Coronary artery (tissue), 2 donors: ENCODE measurements at regions not wholly inside any gene's neighbourhood (a gene's known extent, or its start where the extent isn't known, plus 50 kb on each side); places are given as distances from the start of the nearest gene placed in this dataset.

Experiments
- DNase-seq: peaks from one replicate; pipeline ENCODE4 v3.0.0-alpha.2; 2017; ENCODE audit warnings: low spot score
- H3K27ac ChIP-seq, 2 donors: fragments of 200-600 bp; sonication (generic); one replicate each; pipeline ENCODE4 v1.5.1; 2016 to 2019
- H3K4me3 ChIP-seq: fragments of 200-600 bp; sonication (generic); 2 replicates; pipeline ENCODE4 v1.5.1; 2016; ENCODE audit warnings: mild to moderate bottlenecking, moderate library complexity
- TF ChIP-seq, protein P1 (sequence below): fragments of 200-600 bp; sonication (generic); IDR thresholded peaks from one replicate; pipeline ENCODE4 v1.5.1; 2019; ENCODE audit warnings: antibody characterized with exemption

DNA sequence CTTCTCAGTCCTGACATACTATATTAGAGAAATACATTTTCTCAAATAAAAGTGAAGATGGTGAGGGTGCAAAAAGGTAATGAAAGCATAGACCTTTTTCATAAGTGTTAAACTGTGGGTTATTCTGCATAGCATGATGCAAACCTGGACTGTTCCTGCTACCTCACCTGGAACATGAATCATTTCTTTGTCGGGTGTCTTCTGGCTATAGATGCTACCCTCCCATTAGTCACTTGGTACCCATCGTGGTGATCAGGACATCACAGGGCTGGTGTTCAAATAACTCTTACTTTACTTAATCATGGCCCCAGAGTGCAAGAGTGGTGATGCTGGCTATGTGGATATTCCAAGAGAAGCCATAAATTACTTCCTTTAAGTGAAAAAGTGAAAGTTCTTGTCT is 264.7 kb upstream of the AGA start:
- Histone ChIP-seq H3K27ac (no peak overlapping the region), H3K4me3 (no peak overlapping the region)
- no peak for DNase-seq
- TF ChIP-seq, protein P1, sequence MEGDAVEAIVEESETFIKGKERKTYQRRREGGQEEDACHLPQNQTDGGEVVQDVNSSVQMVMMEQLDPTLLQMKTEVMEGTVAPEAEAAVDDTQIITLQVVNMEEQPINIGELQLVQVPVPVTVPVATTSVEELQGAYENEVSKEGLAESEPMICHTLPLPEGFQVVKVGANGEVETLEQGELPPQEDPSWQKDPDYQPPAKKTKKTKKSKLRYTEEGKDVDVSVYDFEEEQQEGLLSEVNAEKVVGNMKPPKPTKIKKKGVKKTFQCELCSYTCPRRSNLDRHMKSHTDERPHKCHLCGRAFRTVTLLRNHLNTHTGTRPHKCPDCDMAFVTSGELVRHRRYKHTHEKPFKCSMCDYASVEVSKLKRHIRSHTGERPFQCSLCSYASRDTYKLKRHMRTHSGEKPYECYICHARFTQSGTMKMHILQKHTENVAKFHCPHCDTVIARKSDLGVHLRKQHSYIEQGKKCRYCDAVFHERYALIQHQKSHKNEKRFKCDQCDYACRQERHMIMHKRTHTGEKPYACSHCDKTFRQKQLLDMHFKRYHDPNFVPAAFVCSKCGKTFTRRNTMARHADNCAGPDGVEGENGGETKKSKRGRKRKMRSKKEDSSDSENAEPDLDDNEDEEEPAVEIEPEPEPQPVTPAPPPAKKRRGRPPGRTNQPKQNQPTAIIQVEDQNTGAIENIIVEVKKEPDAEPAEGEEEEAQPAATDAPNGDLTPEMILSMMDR: no peak

- Histone ChIP-seq H3K27ac (no peak overlapping the region), H3K4me3 (no peak overlapping the region)
- DNase-seq: no peak
- TF ChIP-seq, protein P1: no peak
These were observed 271.2 kb upstream of the AGA start for GRCh38 chr4:177713454-177713853.

- Histone ChIP-seq H3K27ac (no peak overlapping the region), H3K4me3 (no peak overlapping the region)
- DNase-seq: no peak
These were observed 275.2 kb upstream of the AGA start for GRCh38 chr4:177717407-177717806.

DNA sequence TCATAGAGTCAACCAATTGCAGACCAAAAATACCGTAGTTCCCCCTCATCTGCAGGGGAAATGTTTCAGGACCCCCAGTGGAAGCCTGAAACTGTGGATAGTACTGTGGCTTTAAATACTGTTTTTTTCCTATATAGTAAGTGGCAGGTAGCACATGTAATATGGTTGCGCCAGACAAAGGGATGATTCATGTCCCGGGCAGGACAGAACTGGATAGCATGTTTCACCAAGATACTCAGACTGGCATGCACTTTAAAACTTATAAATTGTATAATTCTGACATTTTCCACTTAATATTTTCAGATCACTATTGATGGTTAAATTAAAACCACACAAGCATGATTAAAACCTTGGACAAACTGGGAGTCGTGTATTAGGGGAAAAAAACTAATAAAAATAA is 276.3 kb upstream of the AGA start:
- Histone ChIP-seq H3K27ac (no peak overlapping the region), H3K4me3 (no peak overlapping the region)
- DNase-seq: no peak
- TF ChIP-seq, protein P1: no peak

More at GRCh38 chr4:177717407-177717806, 275.2 kb upstream of the AGA start:
- TF ChIP-seq, protein P1: no peak

DNA sequence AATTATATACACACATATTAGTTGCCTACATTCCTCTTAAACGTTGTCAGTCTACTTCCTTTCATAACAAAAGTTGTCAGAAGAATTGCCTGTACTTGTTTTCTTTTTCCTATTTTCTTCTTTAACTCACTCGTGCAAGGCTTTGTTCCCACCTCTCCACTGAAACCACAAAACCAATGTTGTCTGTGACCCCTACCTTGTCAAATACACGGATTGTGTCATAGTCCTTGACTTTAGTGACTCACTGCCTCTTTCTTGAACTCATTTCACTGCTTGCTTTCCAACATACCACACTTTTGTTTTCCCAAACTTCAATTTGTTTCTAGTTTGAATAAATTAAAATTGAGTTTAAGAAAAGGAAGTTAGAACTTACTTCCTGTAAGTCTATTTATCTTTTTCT is 283.9 kb upstream of the AGA start:
- TF ChIP-seq, protein P1: no peak
- no peak for DNase-seq
- no peak overlapping the region for H3K4me3 ChIP-seq
- H3K27ac ChIP-seq: no peak overlapping the region

GRCh38 chr4:177728361-177729152 is 286.3 kb upstream of the AGA start:
- no peak overlapping the region for H3K4me3 ChIP-seq
- DNase-seq: no peak
- TF ChIP-seq, protein P1: no peak

GRCh38 chr4:177729681-177730080 is 287.4 kb upstream of the AGA start:
- Histone ChIP-seq H3K4me3 (no peak overlapping the region), H3K27ac (no peak overlapping the region)
- no peak for DNase-seq
- TF ChIP-seq, protein P1: no peak

More at GRCh38 chr4:177728361-177729152, 286.3 kb upstream of the AGA start:
- no peak overlapping the region for H3K27ac ChIP-seq
